Iris pigment epithelial cell (primary cell): ENCODE measurements at regions not wholly inside any gene's neighbourhood (a gene's known extent, or its start where the extent isn't known, plus 50 kb on each side); places are given as distances from the start of the nearest gene placed in this dataset.
"Not testable (repeated sequence)": the region's sequence is repeated elsewhere in the genome, so short reads cannot be mapped to it uniquely, and the experiment has no call there.

Experiments
- DNase-seq: peaks from one replicate; pipeline ENCODE4 v3.0.0-alpha.2; 2011; ENCODE audit warnings: low read depth

DNA sequence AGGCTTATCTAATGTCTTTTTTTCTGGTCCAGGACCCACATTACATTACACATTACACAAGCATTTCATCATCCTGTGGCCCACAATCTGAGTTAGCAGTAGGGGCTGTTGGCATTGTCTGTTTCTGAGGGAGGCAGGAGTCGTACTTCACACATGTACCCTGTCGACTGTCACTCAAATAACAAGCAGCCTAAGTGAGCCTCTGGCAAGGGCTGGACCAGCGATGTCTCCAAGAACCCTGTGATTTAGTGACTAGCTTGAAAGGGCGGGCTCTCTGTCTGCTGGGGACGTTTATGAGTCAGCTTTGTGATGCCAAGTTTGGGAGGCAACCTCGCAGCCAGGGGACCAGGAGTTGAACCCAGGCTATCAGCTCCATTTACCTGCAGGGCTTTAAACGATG is 251.4 kb downstream of the HS3ST3B1 start:
- DNase-seq = no peak

DNA sequence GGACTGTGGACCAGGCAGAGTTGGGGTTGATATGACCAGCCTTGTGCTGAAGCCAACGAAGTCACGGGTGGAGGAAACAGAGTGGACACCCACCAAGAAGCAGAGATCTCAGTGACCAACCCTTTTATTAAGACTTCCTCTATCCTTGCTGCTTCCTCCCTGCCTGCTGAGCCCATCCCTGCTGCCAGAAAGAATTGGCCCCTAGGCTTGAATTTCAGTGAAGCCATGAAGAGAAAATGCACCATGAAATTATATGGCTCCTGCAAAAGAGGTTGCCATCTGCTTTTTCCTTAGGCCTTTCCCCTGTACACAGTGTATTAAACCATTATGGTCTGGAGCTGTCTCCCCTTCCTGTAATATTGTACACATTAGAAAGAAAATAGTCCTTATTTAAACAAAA is 246.7 kb downstream of the HS3ST3B1 start:
- no peak for DNase-seq

GRCh38 chr17:14547016-14547415 is 246.1 kb downstream of the HS3ST3B1 start:
- DNase-seq = no peak

GRCh38 chr17:14545156-14545906 is 244.4 kb downstream of the HS3ST3B1 start:
- no peak for DNase-seq

- DNase-seq = no peak
Observed at GRCh38 chr17:14541714-14542113, 240.8 kb downstream of the HS3ST3B1 start.

- DNase-seq = no peak
Observed at GRCh38 chr17:14539801-14540200, 238.9 kb downstream of the HS3ST3B1 start.

DNA sequence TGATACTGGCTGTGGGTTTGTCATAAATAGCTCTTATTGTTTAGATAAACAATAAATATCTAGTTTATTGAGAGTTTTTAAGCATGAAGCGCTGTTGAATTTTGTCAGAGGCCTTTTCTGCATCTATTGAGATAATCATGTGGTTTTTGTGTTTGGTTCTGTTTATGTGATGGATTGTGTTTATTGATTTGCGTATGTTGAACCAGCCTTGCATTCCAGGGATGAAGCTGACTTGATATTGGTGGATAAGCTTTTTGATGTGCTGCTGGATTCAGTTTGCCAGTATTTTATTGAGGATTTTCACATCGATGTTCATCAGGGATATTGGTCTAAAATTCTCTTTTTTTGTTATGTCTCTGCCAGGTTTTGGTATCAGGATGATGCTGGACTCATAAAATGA is 231.4 kb downstream of the HS3ST3B1 start:
- DNase-seq = not testable (repeated sequence)

- DNase-seq = no peak
Observed at GRCh38 chr17:14525551-14526455, 224.9 kb downstream of the HS3ST3B1 start.

GRCh38 chr17:14522795-14523387 is 222.0 kb downstream of the HS3ST3B1 start:
- no peak for DNase-seq

- DNase-seq = peak; percentile 48
Observed at GRCh38 chr17:14518919-14519318, 218.0 kb downstream of the HS3ST3B1 start.

DNA sequence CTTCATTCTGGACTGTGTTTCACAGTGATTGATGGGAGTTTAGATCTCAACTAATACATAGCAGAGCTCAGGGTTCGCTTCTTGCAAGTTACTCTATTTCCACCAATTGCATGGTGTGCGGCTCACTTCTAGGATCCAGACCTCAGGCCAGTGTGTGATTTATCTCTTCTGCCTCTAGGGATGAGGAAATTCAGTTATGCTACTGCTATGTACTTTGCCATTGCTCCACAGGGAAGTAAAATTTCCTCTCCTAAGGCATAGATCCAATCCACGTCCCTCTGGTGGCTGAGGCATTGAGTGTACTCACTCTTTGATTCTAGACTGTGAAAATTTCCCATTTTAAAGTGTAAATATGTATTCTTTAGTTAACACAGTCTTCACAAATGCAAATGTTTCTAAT is 214.1 kb downstream of the HS3ST3B1 start:
- DNase-seq = no peak

DNA sequence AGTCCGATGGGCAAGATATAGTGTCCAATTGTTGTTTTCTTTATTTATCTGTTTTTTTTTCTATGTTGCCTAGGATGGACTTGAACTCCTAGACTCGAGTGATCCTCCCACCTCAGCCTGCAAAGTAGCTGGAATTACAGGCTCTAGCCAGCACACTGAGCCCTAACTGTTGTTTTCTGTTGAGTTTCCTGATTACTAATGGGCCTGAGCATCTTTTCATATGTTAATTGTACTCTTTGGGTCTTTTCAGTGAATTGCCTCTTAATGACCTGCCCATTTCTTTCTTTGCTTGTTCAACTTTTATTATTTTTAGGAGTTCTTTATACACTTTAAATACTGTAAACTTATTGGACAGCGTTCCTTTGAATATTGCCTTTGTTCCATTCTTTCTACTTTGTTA is 213.0 kb downstream of the HS3ST3B1 start:
- no peak for DNase-seq

- peak; percentile 5 for DNase-seq
Observed at GRCh38 chr17:14510136-14510535, 209.3 kb downstream of the HS3ST3B1 start.

DNA sequence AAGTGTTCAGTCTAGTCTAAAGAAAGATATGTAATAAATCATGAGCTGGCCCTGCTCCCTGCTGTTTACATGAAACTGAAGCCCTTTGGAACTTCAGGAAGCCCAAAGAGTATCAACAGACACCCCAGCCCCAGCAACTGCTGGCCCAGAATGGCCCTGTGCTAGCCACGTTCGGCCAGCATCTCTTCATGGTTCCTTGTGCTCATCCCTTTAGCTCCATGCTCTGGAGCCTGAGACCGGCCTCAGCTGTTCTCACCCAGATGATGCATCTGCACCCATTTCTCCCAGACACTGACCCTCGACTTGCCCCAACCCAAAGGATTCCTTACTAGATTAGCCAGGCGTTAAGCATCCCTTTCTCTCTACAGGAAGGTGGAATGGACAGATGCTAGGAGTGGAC is 207.3 kb downstream of the HS3ST3B1 start:
- no peak for DNase-seq

GRCh38 chr17:14506364-14506763 is 205.5 kb downstream of the HS3ST3B1 start:
- no peak for DNase-seq

DNA sequence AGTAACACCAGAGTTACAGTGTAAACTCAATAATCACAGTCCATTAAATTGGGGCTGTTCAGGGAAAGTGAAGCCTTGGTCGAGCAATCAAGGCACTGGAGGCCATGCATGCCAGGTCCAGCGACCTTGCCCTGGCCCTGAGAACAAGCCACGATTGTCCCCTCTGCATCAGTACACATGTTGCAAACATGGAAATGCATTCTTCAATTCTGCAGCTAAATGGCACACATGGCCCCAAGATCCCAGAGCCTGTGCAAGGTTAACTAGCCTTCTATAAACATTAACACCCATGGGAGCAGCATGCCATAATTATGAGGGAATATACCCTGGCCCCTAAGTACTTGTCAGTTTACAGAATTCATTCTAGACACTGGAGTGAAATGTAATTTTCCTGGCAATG is 204.7 kb downstream of the HS3ST3B1 start:
- no peak for DNase-seq

DNA sequence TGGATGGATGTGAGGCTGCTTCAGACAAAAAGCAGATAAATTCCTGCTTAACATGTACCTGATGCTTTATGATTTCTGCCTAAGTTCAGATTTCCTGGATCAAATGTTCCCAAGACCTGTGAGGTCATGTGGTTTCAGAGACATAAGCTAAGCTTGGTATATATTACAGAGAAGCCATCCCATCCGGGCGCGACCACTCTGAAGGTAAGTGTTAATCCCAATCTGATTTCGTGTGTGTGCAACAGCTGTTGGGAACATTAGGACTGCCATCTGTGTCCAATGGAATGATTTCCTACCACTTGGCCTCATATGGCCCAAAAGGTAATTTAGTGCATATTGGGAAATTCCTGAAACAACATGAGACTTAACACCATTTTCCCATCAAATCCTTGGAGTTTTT is 199.1 kb downstream of the HS3ST3B1 start:
- no peak for DNase-seq

DNA sequence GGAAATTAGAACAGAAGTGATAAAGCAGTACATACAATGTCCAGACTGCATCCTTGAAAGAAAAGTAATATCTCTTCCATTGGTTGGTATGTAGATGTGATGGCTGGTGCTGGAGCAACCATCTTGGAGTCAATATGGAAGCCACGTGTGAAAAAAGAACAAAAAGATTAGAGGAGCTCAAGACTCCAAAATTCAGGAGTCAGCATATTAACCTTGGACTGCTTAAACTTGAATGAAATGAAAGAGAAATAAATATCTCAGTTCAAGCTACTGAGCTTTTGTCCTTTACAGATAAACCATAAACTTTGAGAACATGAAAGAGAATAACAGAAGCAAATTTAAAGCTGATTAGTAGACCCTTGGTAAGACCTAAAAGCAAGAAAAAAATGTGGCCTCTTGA is 197.9 kb downstream of the HS3ST3B1 start:
- no peak for DNase-seq

- DNase-seq = no peak
Observed at GRCh38 chr17:14494161-14494560, 193.3 kb downstream of the HS3ST3B1 start.

GRCh38 chr17:14489986-14490385 is 189.1 kb downstream of the HS3ST3B1 start:
- no peak for DNase-seq

DNA sequence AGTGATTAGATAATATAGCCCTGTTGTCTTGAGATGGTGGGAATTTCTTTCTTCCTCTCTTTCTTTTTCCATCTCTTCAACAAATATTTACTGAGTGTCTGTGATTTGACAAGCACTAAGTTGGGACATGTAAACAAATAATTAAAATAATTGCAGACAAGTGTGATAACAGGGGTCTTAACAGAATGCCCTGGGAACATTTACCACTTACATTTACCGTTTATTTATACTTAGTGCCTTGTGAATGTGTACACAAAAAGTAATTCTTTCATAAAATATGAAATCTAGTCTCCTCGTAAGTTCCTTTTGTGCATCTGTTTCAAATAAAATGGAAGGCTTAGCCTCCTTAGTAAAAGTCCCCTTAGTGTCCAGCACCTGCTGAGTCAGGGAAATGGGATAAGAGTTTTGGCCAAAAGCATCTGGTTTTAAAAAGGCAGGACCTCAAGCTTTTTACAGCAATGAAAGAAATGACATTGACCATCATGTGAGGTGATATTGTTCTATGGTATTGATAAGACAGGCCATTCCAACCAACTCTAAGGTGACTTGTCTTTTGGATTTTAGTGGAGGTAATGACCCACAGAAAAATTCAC is 188.2 kb downstream of the HS3ST3B1 start:
- no peak for DNase-seq

DNA sequence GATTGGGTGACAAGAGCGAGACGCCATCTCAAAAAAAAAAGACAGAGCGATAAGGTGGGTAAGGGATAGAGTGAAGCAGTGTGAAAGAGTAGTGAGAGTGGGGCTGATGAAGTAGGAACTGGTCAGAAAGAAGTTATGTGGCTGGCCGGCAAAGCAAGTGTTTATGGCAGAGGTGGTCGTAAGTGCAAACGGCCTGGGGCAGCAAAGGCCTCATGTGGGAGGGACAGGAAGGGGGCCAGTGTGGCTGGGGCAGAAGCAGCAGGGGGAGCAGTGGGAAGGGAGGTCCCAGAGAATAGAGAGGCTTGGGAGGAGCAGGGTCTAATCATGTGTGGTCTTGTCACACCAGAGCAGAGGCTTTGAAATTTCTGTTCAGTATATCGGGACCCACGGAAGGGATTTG is 186.2 kb downstream of the HS3ST3B1 start:
- no peak for DNase-seq

GRCh38 chr17:14482715-14483114 is 181.8 kb downstream of the HS3ST3B1 start:
- DNase-seq = no peak
